H9 (cell line): ENCODE measurements at regions not wholly inside any gene's neighbourhood (a gene's known extent, or its start where the extent isn't known, plus 50 kb on each side); places are given as distances from the start of the nearest gene placed in this dataset.

ENCODE experiments used
- DNase-seq: peaks from one replicate; pipeline ENCODE4 v3.0.0-alpha.2; 2017
- H2AFZ ChIP-seq: one replicate; pipeline ENCODE4 v1.6.1; 2013; ENCODE audit warnings: mild to moderate bottlenecking, low read length, control low read depth, moderate library complexity
- H2AK5ac ChIP-seq: 2 replicates; pipeline ENCODE4 v1.6.1; 2013; ENCODE audit warnings: low read length, control low read depth, mixed read lengths; ENCODE audit not compliant: insufficient read length
- H2BK120ac ChIP-seq: one replicate; pipeline ENCODE4 v1.6.1; 2013; ENCODE audit warnings: low read depth, mild to moderate bottlenecking, low read length, control low read depth, inconsistent platforms; ENCODE audit not compliant: poor library complexity, severe bottlenecking
- H2BK12ac ChIP-seq: 2 replicates; pipeline ENCODE4 v1.6.1; 2013; ENCODE audit warnings: low read length, control low read depth, mixed read lengths, low read depth; ENCODE audit not compliant: insufficient read length
- H2BK15ac ChIP-seq: 2 replicates; pipeline ENCODE4 v1.6.1; 2013; ENCODE audit warnings: low read depth, low read length, control low read depth
- H2BK20ac ChIP-seq: one replicate; pipeline ENCODE4 v1.6.1; 2013; ENCODE audit warnings: low read depth, mild to moderate bottlenecking, low read length, control low read depth, inconsistent platforms; ENCODE audit not compliant: poor library complexity, severe bottlenecking
- H2BK5ac ChIP-seq: 2 replicates; pipeline ENCODE4 v1.6.1; 2013; ENCODE audit warnings: low read length, control low read depth, mixed read lengths; ENCODE audit not compliant: insufficient read length
- H3K14ac ChIP-seq: 2 replicates; pipeline ENCODE4 v1.6.1; 2013; ENCODE audit warnings: low read length, control low read depth; ENCODE audit not compliant: insufficient read depth
- H3K18ac ChIP-seq: 2 replicates; pipeline ENCODE4 v1.6.1; 2013; ENCODE audit warnings: low read depth, mild to moderate bottlenecking, mixed read lengths, low read length, control low read depth; ENCODE audit not compliant: insufficient read length
- H3K23ac ChIP-seq: 2 replicates; pipeline ENCODE4 v1.6.1; 2013; ENCODE audit warnings: low read length, control low read depth, mixed read lengths, low read depth; ENCODE audit not compliant: insufficient read length
- H3K23me2 ChIP-seq: 2 replicates; pipeline ENCODE4 v1.6.1; 2013; ENCODE audit warnings: low read depth, mild to moderate bottlenecking, mixed read lengths, low read length, control low read depth; ENCODE audit not compliant: insufficient read length, poor library complexity, severe bottlenecking
- H3K27ac ChIP-seq: 2 replicates; pipeline ENCODE4 v1.5.1; 2013; ENCODE audit warnings: low read length, control low read depth, mixed read lengths, low read depth; ENCODE audit not compliant: insufficient read length
- H3K27me3 ChIP-seq: 2 replicates; pipeline ENCODE4 v1.6.1; 2013; ENCODE audit warnings: low read length, control low read depth, inconsistent platforms; ENCODE audit not compliant: insufficient read depth
- H3K4ac ChIP-seq: 2 replicates; pipeline ENCODE4 v1.6.1; 2013; ENCODE audit warnings: low read depth, mild to moderate bottlenecking, control low read depth, inconsistent platforms, low read length, moderate library complexity
- H3K4me1 ChIP-seq: 2 replicates; pipeline ENCODE4 v1.6.1; 2013; ENCODE audit warnings: low read length, control low read depth, inconsistent platforms; ENCODE audit not compliant: insufficient read depth
- H3K4me2 ChIP-seq: 2 replicates; pipeline ENCODE4 v1.6.1; 2013; ENCODE audit warnings: low read length, control low read depth, mixed read lengths; ENCODE audit not compliant: insufficient read length, insufficient read depth
- H3K56ac ChIP-seq: 2 replicates; pipeline ENCODE4 v1.6.1; 2013; ENCODE audit warnings: low read depth, mild to moderate bottlenecking, mixed read lengths, low read length, control low read depth; ENCODE audit not compliant: insufficient read length
- H3K79me1 ChIP-seq: 2 replicates; pipeline ENCODE4 v1.6.1; 2013; ENCODE audit warnings: low read depth, mild to moderate bottlenecking, moderate library complexity, low read length, control low read depth, inconsistent platforms; ENCODE audit not compliant: insufficient read depth, poor library complexity, severe bottlenecking
- H3K79me2 ChIP-seq: 2 replicates; pipeline ENCODE4 v1.6.1; 2013; ENCODE audit warnings: low read length, control low read depth, inconsistent platforms; ENCODE audit not compliant: insufficient read depth
- H3K9ac ChIP-seq: 2 replicates; pipeline ENCODE4 v1.6.1; 2013; ENCODE audit warnings: low read length, control low read depth, mixed read lengths; ENCODE audit not compliant: insufficient read length; ENCODE audit errors: extremely low read depth
- H3K9me3 ChIP-seq: one replicate; pipeline ENCODE4 v1.6.1; 2013; ENCODE audit warnings: low read depth, low read length, inconsistent platforms; ENCODE audit not compliant: control insufficient read depth
- H3T11ph ChIP-seq: one replicate; pipeline ENCODE4 v1.6.1; 2013; ENCODE audit warnings: mild to moderate bottlenecking, low read length, control low read depth, inconsistent platforms
- H4K20me1 ChIP-seq: one replicate; pipeline ENCODE4 v1.6.1; 2013; ENCODE audit not compliant: control insufficient read depth, insufficient read length, insufficient read depth
- H4K5ac ChIP-seq: 2 replicates; pipeline ENCODE4 v1.6.1; 2013; ENCODE audit warnings: low read depth, mild to moderate bottlenecking, mixed read lengths, low read length, control low read depth; ENCODE audit not compliant: insufficient read length
- H4K8ac ChIP-seq: replicated peaks from 2 replicates; pipeline ENCODE4 v1.6.1; 2013; ENCODE audit warnings: low read length, control low read depth, mixed read lengths, low read depth; ENCODE audit not compliant: insufficient read length
- H4K91ac ChIP-seq: 2 replicates; pipeline ENCODE4 v1.6.1; 2013; ENCODE audit warnings: low read depth, mild to moderate bottlenecking, moderate library complexity, mixed read lengths, low read length, control low read depth; ENCODE audit not compliant: insufficient read length
- H3K27ac Mint-ChIP-seq, 3 experiments: 2 replicates in 2 of 3; 3 replicates in 1 of 3; pipeline ENCODE4 v1.8.0; 2020 to 2021; ENCODE audit warnings: mixed read lengths in 3 of 3, mild to moderate bottlenecking in 1 of 3, moderate library complexity in 1 of 3
- H3K27me3 Mint-ChIP-seq: 2 replicates; pipeline ENCODE4 v1.8.0; 2021; ENCODE audit warnings: low read depth, mild to moderate bottlenecking, moderate library complexity, mixed read lengths
- H3K36me3 Mint-ChIP-seq, 3 experiments: 2 replicates in 2 of 3; 3 replicates in 1 of 3; pipeline ENCODE4 v1.8.0; 2020 to 2021; ENCODE audit warnings: low read depth in 3 of 3, mixed read lengths in 3 of 3; ENCODE audit not compliant: insufficient read depth in 1 of 3
- H3K4me1 Mint-ChIP-seq, 2 experiments: 2 replicates each; pipeline ENCODE4 v1.8.0; 2020; ENCODE audit warnings: mixed read lengths in 2 of 2
- H3K4me3 Mint-ChIP-seq, 2 experiments: 2 replicates in 1 of 2; 3 replicates in 1 of 2; pipeline ENCODE4 v1.8.0; 2020 to 2021; ENCODE audit warnings: mild to moderate bottlenecking in 2 of 2, mixed read lengths in 2 of 2, moderate library complexity in 1 of 2
- H3K9me3 Mint-ChIP-seq, 2 experiments: 2 replicates in 1 of 2; 3 replicates in 1 of 2; pipeline ENCODE4 v1.8.0; 2020; ENCODE audit warnings: mild to moderate bottlenecking in 2 of 2, mixed read lengths in 2 of 2, moderate library complexity in 1 of 2
- WGBS: extraction: QIAGEN DNeasy Blood & Tissue Kit; methylation state at CpG from one replicate; pipeline ENCODE4 v1.1.7; 2013; ENCODE audit warnings: missing lambda C conversion rate, low lambda C conversion rate, mixed read lengths; ENCODE audit not compliant: insufficient read length; ENCODE audit errors: extremely low coverage; 5-methylcytosine and 5-hydroxymethylcytosine counted together
- TF ChIP-seq, protein P1 (sequence below): fragments of 200-600 bp; sonication (generic); conservative IDR thresholded peaks from 3 replicates; pipeline ENCODE4 v1.8.0; 2021; ENCODE audit warnings: antibody characterized with exemption, mild to moderate bottlenecking

DNA sequence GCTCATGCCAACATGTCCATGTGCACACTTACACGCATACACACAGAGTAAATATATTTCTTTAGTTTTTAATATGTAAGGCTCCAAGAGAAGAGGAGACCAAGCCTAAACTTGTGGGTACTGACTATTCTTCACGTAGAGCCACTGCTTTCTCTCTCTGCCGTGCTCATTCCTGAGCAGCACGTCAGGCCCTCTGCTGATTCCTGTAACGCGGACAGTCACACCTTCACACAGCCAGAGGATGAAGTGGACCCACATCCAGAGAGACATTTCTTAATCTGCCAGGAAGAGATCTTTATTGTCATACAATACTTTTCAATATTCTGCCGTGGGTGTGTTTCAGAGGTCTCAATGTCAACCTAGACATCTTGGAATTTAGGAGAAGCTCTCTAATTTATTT is 560.7 kb downstream of the STK39 start:
- no peak overlapping the region for H2BK20ac ChIP-seq
- no peaks in the 10 kb centered on the region for H3K79me2 ChIP-seq
- no peak overlapping the region for H4K5ac ChIP-seq
- H3K56ac ChIP-seq = no peak overlapping the region
- H2AFZ ChIP-seq = no peak overlapping the region
- no CpG with 5 or more reads among the region's 7 CpGs for WGBS
- no peaks in the 10 kb centered on the region for H3K27me3 ChIP-seq
- H2AK5ac ChIP-seq = no peak overlapping the region
- peaks cover 0 to 7% (median 2%) of the 10 kb centered on the region in 3 experiments; a peak in 3 of 7 replicates for H3K36me3 Mint-ChIP-seq
- TF ChIP-seq, protein P1, sequence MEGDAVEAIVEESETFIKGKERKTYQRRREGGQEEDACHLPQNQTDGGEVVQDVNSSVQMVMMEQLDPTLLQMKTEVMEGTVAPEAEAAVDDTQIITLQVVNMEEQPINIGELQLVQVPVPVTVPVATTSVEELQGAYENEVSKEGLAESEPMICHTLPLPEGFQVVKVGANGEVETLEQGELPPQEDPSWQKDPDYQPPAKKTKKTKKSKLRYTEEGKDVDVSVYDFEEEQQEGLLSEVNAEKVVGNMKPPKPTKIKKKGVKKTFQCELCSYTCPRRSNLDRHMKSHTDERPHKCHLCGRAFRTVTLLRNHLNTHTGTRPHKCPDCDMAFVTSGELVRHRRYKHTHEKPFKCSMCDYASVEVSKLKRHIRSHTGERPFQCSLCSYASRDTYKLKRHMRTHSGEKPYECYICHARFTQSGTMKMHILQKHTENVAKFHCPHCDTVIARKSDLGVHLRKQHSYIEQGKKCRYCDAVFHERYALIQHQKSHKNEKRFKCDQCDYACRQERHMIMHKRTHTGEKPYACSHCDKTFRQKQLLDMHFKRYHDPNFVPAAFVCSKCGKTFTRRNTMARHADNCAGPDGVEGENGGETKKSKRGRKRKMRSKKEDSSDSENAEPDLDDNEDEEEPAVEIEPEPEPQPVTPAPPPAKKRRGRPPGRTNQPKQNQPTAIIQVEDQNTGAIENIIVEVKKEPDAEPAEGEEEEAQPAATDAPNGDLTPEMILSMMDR = no peak
- H3K18ac ChIP-seq = no peak overlapping the region
- no peak overlapping the region for H3K27ac ChIP-seq
- H3K4me1 ChIP-seq = peaks cover 3% of the 10 kb centered on the region; the same call in 1 of the 2 replicates
- no peak overlapping the region for H3T11ph ChIP-seq
- peak overlapping the region in 2 of 3 experiments; percentile 72 to 83; a peak in 4 of 7 replicates for H3K27ac Mint-ChIP-seq
- H4K91ac ChIP-seq = no peak overlapping the region
- no peak for DNase-seq
- no peak overlapping the region for H3K4ac ChIP-seq
- H3K14ac ChIP-seq = no peak overlapping the region
- H3K4me2 ChIP-seq = no peak overlapping the region
- H3K79me1 ChIP-seq = no peaks in the 10 kb centered on the region
- no peak overlapping the region for H2BK120ac ChIP-seq
- peaks cover 20 to 24% of the 10 kb centered on the region in 2 experiments for H3K4me1 Mint-ChIP-seq
- H2BK12ac ChIP-seq = no peak overlapping the region
- H3K23ac ChIP-seq = no peak overlapping the region
- H4K20me1 ChIP-seq = no peaks in the 10 kb centered on the region
- no peaks in the 10 kb centered on the region for H3K23me2 ChIP-seq
- no peak overlapping the region for H2BK15ac ChIP-seq
- H3K4me3 Mint-ChIP-seq = no peak overlapping the region
- H3K9me3 Mint-ChIP-seq = no peaks in the 10 kb centered on the region; a peak in 1 of 5 replicates
- no peak overlapping the region for H3K9ac ChIP-seq
- no peaks in the 10 kb centered on the region for H3K27me3 Mint-ChIP-seq
- no peaks in the 10 kb centered on the region for H3K9me3 ChIP-seq
- no peak overlapping the region for H2BK5ac ChIP-seq
- H4K8ac ChIP-seq = no peak overlapping the region
